ENCODE measurements at regions not wholly inside any gene's neighbourhood (a gene's known extent, or its start where the extent isn't known, plus 50 kb on each side); places are given as distances from the start of the nearest gene placed in this dataset.

DNA sequence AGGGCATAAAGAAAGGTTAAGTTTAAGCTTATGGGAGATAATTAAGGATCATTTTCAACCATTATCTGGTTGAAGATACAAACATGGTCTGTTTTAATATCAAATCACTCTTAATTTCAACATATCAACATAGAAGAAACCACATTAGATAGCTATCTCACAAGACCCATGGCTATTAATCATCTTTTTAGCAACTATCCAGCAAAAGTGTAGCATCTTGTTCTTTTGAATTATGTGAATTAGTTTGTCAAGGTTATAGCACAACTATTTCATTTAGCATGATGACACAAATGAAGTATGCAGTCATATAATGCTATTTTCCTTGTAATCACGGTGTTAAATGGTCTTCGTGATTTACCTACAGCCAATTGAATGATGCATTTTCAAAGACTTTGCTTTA, 58.9 kb upstream of the PPP1R9A start:
- Mint-ChIP-seq H3K36me3 (ENCODE audit: low read depth) (no peaks in the 10 kb centered on the region), H3K27me3 (no peaks in the 10 kb centered on the region), H3K27ac (no peak overlapping the region), H3K9me3 (peaks cover 10% of the 10 kb centered on the region), H3K4me1 (ENCODE audit: low read depth) (no peaks in the 10 kb centered on the region), H3K4me3 (no peak overlapping the region)
- Histone ChIP-seq H3K27me3 (ENCODE audit: control insufficient read depth in 1 of 2, insufficient read depth in 2 of 2, low read length in 2 of 2) (no peaks in the 10 kb centered on the region), H3K9me3 (ENCODE audit: control insufficient read depth in 1 of 2, insufficient read depth in 1 of 2, low read length in 2 of 2) (peaks cover 12 to 19% of the 10 kb centered on the region in 2 experiments), H3K4me1 (ENCODE audit: insufficient read depth, low read length) (no peaks in the 10 kb centered on the region), H3K27ac (ENCODE audit: low read depth in 1 of 2, low read length in 2 of 2) (no peak overlapping the region), H3K4me3 (ENCODE audit: low read length) (no peak overlapping the region), H3K36me3 (ENCODE audit: insufficient read depth, low read length) (no peaks in the 10 kb centered on the region)
- POLR2A ChIA-PET = no interaction called here
- intact Hi-C loops (cut with DNase I, micrococcal nuclease) = no loop called here
- TF ChIP-seq, protein P1, sequence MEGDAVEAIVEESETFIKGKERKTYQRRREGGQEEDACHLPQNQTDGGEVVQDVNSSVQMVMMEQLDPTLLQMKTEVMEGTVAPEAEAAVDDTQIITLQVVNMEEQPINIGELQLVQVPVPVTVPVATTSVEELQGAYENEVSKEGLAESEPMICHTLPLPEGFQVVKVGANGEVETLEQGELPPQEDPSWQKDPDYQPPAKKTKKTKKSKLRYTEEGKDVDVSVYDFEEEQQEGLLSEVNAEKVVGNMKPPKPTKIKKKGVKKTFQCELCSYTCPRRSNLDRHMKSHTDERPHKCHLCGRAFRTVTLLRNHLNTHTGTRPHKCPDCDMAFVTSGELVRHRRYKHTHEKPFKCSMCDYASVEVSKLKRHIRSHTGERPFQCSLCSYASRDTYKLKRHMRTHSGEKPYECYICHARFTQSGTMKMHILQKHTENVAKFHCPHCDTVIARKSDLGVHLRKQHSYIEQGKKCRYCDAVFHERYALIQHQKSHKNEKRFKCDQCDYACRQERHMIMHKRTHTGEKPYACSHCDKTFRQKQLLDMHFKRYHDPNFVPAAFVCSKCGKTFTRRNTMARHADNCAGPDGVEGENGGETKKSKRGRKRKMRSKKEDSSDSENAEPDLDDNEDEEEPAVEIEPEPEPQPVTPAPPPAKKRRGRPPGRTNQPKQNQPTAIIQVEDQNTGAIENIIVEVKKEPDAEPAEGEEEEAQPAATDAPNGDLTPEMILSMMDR (IDR thresholded peaks at IDR 0.05) = no peak
- CTCF ChIA-PET = no interaction called here
- ATAC-seq (ENCODE audit: poor library complexity) (no peak), DNase-seq (no peak)

DNA sequence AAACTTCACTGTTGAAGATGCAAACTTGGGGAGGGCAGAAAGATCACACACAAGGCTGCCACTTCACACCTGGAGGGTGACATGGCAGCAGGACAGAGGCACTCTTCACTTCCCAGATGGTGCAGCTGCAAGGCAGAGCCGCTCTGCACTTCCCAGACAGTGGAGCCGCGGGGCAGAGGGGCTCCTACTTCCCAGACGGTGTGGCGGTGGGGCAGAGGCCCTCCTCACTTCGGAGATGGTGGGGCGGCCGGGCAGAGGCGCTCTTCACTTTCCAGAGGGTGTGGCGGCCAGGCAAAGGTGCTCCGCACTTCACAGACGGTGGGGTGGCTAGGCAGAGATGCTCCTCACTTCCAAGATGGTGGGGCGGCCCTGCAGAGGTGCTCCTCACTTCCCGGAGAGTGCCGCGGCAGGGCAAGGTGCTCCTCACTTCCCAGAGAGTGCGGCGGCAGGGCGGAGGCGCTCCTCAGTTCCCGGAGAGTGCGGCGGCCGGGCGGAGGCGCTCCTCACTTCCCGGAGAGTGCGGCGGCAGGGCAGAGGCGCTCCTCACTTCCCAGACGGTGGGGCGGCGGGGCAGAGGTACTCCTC, 58.3 kb upstream of the PPP1R9A start:
- H3K36me3 Mint-ChIP-seq (ENCODE audit: low read depth) = no peaks in the 10 kb centered on the region
- H3K9me3 Mint-ChIP-seq = peaks cover 6% of the 10 kb centered on the region
- H3K27ac ChIP-seq (ENCODE audit: low read depth in 1 of 2, low read length in 2 of 2) = no peak overlapping the region
- intact Hi-C loops (cut with DNase I, micrococcal nuclease) = no loop called here
- no peak overlapping the region for H3K4me3 Mint-ChIP-seq
- H3K9me3 ChIP-seq (ENCODE audit: control insufficient read depth in 1 of 2, insufficient read depth in 1 of 2, low read length in 2 of 2) = peaks cover 6 to 19% of the 10 kb centered on the region in 2 experiments
- no peak overlapping the region for H3K27ac Mint-ChIP-seq
- no peaks in the 10 kb centered on the region for H3K4me1 Mint-ChIP-seq (ENCODE audit: low read depth)
- no peaks in the 10 kb centered on the region for H3K27me3 Mint-ChIP-seq
- ChIA-PET CTCF (no interaction called here), POLR2A (no interaction called here)
- H3K4me1 ChIP-seq (ENCODE audit: insufficient read depth, low read length) = no peaks in the 10 kb centered on the region
- DNase-seq = no peak
- TF ChIP-seq, protein P1 (IDR thresholded peaks at IDR 0.05) = no peak
- ATAC-seq (ENCODE audit: poor library complexity) = no peak
- H3K4me3 ChIP-seq (ENCODE audit: low read length) = no peak overlapping the region
- H3K27me3 ChIP-seq (ENCODE audit: control insufficient read depth in 1 of 2, insufficient read depth in 2 of 2, low read length in 2 of 2) = no peaks in the 10 kb centered on the region
- H3K36me3 ChIP-seq (ENCODE audit: insufficient read depth, low read length) = no peaks in the 10 kb centered on the region

DNA sequence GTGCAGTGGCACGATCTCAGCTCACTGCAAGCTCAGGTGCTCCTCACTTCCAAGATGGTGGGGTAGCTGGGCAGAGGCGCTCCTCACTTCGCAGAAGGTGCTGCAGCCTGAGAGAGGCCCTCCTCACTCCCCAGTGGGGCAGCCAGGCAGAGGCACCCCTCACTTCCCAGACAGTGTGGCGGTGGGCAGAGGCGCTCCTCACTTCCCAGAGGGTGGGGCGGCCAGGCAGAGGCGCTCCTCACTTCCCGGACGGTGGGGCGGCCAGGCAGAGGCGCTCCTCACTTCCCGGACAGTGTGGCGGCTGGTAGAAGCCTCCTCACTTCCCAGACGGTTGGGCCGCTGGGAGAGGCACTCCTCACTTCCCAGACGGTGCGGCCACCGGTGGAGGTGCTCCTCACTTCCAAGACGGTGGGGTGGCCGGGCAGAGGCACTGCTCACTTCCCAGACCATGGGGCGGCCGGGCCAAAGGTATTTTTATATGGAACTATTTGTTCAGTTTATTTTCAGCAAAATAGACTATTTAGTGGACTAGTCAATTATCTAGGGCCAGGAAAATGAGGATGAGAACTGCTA, 57.7 kb upstream of the PPP1R9A start:
- Mint-ChIP-seq H3K27me3 (no peaks in the 10 kb centered on the region), H3K4me3 (no peak overlapping the region), H3K4me1 (ENCODE audit: low read depth) (no peaks in the 10 kb centered on the region), H3K9me3 (peaks cover 7% of the 10 kb centered on the region), H3K36me3 (ENCODE audit: low read depth) (no peaks in the 10 kb centered on the region), H3K27ac (no peak overlapping the region)
- Histone ChIP-seq H3K27me3 (ENCODE audit: control insufficient read depth in 1 of 2, insufficient read depth in 2 of 2, low read length in 2 of 2) (no peaks in the 10 kb centered on the region), H3K4me1 (ENCODE audit: insufficient read depth, low read length) (no peaks in the 10 kb centered on the region), H3K36me3 (ENCODE audit: insufficient read depth, low read length) (no peaks in the 10 kb centered on the region), H3K9me3 (ENCODE audit: control insufficient read depth in 1 of 2, insufficient read depth in 1 of 2, low read length in 2 of 2) (peaks cover under 1 to 12% of the 10 kb centered on the region in 2 experiments), H3K4me3 (ENCODE audit: low read length) (no peak overlapping the region), H3K27ac (ENCODE audit: low read depth in 1 of 2, low read length in 2 of 2) (no peak overlapping the region)
- DNase-seq (no peak), ATAC-seq (ENCODE audit: poor library complexity) (no peak)
- POLR2A ChIA-PET = no interaction called here
- CTCF ChIA-PET = no interaction called here
- intact Hi-C loops (cut with DNase I, micrococcal nuclease) = no loop called here
- TF ChIP-seq, protein P1 (IDR thresholded peaks at IDR 0.05) = no peak

Measured in CD4-positive, alpha-beta T cell (primary cell).